ENCODE measurements at regions not wholly inside any gene's neighbourhood (a gene's known extent, or its start where the extent isn't known, plus 50 kb on each side); places are given as distances from the start of the nearest gene placed in this dataset.

DNA sequence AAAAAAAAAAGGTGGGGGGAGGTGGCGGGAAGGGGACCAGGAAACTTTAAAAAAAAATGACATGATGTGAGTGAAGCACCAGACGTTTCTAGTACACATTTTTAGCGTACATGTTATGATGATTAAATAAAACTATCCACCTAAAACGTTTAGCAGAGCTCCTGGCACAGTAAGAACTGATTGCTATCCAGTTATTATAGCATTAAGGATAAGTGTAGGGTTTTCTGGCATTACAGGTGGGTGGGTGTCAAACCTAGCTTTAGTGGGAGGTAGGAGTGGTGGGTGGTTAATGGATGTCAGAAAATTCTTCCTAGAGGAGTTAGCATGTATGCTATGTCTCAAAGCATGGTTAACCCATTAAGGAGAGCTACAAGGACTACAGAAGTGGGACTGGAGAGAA lies 2329.5 kb downstream of the MAT2B start:
- no peak for DNase-seq (ENCODE audit: low read depth)

DNA sequence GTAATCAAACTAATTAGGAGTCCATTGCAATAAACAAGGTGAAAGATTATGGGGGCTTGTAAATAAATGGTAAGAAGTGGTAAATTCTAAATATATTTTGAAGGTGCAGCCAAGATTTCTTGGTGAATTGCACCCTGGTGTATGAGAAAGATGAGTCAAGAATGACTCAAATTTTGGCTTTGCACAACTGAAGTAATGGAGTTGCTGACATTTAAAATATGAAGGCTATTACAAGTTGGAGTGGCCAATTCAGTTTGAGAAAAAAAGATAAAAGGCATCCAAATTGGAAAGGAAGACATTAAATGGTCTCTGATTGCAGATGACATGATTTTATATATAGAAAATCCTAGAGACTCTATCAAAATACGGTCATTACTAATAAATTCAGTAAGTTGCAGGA lies 2330.6 kb downstream of the MAT2B start:
- DNase-seq (ENCODE audit: low read depth): no peak

DNA sequence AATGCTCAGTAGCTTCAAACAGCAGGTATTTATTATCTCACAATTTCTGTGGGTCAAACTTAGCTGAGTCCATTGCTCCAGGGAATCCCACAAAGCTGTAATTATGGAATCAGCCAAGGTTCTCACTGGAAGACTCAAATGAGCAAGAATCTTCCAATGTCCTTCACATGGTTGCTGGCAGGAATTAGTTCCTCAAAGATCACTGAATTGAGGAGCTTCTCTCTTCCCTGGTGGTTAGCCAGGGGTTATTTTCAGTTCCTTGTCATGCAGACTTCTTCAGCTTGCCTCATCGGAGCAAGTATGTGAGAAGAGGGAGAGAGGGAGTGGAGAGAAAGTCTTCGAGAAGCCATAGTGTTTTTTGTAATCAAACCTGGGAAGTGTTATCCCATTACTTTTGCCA lies 2331.9 kb downstream of the MAT2B start:
- no peak for DNase-seq (ENCODE audit: low read depth)

DNA sequence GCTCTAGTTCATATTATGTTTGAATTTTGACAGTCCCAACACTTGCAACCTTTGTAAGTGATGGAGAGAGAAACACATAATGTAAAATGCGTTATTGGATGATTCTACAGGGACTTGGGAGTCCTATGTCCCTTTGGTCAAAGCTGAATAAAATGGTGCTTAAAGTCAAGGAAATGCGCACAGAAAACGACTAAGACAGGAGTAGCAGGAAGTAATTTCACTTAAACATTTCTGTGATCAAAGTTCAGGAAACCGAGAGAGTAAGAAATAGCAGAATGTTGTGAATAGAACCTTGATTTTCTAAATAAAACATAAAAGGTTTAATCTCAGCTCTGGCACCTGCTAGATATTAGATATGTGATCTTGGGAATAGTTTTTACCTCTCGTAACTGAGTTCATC lies 2339.2 kb downstream of the MAT2B start:
- no peak for DNase-seq (ENCODE audit: low read depth)

DNA sequence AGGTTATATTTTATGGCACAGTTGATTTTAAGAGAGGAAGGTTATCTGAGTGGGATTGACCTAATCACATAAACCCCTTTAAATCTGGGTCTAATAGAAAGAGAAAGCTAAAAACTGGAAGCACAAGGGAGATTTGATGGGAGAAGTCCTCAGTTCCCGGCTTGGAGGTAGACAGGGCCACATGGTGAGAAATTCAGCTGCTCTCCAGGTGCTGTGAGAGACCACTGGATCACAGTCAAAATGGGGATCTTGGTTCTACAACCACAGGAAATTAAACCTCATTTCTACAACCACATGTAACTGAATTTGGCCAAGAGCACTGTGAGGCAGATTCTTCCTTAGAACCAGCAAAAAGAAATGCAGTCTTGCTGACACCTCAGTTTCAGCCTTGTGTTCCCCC lies 2352.7 kb downstream of the MAT2B start:
- no peak for DNase-seq (ENCODE audit: low read depth)

DNA sequence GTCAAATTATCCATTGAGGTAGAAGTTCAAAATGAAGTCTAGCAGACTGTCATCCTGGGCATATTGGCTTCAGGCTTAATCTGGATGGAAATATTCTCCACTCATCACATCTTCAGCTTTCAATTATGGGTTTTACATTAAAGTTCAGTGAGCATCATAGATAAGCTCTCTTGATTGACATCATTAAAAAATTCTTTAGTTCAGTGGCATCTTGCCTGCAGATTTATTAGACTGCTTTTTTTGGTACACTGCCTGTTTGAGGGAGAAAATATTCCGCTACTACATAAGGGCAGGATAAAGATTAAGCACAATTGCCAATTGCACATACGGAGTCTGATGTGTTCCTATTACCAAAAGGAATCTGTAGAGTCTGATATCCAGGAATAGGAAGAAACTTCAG lies 2353.8 kb downstream of the MAT2B start:
- DNase-seq (ENCODE audit: low read depth): no peak

DNA sequence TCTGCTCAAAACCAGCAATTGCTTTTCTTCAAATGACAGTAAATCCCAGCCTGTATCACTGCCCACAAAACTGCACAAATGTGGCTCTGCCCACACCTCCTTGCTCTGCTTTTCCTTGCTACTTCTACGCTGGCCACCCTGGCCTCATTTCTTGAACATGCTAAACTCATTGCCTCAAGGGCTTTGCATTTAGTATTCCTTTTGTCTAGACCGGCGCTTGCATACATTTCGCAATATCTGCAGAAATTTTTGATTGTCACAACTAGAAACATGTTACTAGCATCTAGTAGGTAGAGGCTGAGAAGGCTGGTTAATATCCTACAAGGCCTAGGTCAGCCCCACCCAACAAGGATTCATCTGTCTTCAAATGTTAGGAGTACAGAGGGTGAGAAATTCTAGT lies 2357.8 kb downstream of the MAT2B start:
- no peak for DNase-seq (ENCODE audit: low read depth)

DNA sequence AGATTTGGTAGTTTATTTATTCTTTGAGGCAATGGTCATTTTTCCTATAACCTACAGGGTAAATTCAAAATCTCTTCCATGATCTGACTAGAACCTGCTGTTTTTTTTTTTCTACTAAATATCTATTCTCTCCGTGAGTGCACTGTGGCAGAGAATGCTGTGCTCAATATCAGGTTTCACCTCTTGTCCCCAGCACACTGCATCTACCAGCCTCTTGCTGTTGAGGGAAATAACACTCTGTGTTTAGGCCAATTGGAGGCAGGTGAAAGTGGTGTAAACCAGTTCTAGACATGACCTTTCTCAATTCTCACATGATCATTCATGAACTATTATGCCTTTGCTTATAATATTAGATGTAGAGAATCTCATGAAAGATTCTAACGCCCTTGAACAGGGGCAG lies 2365.9 kb downstream of the MAT2B start:
- no peak for DNase-seq (ENCODE audit: low read depth)

DNA sequence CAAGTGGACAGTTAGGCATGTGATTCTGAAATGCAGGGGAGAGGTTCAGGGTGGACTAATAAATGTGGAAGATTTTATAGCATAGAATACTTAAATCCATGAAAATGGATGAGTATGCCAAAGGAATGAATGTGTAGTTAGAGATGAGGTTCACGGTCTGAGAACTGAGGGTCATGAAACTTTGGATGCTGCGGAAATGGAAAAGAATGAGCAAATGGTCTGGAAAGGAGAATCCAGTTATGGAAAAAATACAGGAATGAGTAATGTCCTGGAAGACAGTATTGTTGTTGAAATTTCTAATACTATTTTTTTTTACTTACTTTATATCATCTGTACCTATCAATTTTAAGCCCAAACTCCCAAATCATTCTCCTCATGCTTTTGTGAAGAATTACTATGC lies 2369.4 kb downstream of the MAT2B start:
- no peak for DNase-seq (ENCODE audit: low read depth)

DNA sequence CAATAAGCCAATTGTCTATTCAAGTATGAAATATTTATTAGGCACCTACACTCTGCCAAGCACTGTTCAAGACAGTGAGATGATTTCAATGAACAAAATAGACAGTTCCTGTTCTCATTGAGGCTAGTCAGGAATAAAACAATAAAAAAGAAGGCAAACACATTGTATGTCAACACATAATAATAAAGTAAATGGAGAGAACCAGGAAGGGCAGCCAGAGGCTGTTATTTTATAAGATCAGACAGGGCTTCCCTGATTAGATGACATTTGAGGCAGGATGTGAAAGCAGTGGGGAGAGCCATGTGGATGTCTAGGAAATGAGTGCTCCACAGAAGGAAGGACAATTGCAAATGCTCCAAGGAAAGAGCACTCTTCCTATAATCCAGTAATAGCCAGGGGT lies 2371.1 kb downstream of the MAT2B start:
- no peak for DNase-seq (ENCODE audit: low read depth)

DNA sequence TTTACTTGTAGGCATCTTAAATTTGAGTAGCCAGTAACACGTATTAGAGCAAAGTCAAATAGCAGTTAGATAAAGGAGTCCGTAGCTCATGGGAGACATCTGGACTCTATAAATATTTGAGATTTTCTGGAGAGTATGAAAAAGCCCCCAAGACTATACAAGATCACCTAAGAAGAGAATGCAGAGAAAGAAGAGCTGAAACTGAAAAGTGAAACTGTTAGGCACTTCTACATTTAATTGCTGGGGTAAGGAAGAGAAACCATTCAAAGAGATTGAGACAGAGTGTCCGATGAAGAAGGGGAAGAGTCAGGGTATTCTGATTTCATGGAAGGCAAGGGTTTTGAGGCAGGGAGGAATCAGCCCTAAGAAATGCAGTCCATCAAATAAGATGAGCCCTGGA lies 2372.1 kb downstream of the MAT2B start:
- DNase-seq (ENCODE audit: low read depth): no peak

DNA sequence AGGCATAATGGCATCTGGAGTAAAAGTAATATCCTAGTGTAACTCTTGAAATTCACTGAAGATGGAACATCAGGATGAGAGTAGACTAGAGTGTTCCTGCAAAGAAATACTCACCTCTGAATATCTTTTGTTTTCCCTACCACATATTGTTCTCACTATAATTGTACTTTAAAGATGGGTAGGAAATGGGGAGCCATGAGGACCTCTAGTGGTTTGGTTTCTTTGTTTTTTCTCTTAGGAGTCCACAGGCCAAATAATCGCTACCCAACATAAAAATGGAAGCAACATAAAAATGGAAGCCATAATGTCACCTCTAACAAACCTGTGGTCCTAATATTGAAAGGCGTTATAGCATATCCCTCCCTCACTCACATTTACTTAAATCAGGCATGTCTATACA lies 2375.8 kb downstream of the MAT2B start:
- no peak for DNase-seq (ENCODE audit: low read depth)

DNA sequence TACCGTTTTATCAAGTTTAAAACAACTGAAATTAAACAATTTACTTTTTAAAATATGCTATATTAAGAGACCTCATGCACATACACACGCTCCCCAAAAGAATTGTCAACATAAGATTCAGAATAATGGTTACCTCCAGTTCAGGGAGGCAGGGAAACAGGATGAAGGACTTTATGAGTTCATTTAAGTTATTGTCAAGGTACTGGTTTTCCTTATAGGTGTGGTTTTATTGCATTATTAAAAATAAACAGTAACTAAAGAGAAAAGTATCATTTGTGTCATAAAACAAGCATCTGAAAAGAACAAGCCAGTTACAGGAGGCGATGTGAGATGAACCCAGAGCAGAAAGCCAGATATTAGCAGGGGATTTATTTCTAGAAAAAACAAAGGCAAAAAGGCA lies 2376.7 kb downstream of the MAT2B start:
- DNase-seq (ENCODE audit: low read depth): no peak

DNA sequence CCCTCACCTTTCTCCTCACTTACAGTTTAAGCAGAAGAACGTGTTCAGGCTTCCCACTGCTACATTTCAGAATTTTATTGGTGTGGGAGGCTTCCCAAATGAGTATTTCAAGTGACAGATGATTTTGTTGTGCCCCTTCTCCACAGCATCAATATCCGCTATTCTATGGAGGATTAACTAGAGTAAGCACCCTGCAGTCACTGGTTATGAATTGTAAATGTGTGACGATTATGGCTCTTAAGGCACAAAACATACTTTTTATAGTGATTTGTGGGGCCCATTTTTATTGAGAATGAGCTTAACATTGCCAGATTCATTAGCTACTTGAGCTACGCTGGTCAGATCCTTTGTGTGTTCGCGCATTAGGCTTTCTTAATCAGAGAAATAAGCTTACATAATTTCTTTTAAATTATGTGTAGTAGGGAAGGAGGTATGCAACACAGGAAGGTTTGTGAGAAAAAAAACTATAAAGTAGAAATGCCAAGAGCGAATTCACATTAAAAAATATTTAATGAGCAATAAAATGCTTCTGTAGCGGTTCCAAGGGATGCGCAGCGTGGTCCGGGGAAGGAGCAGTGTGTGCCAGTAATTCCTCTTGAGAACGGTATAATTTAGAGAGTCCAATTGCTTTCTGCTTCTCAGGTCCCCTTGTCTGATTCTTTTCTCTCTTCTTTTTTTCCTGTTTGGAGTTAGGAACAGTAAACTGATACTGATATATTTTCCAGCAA lies 2380.4 kb downstream of the MAT2B start:
- DNase-seq (ENCODE audit: low read depth): no peak

DNA sequence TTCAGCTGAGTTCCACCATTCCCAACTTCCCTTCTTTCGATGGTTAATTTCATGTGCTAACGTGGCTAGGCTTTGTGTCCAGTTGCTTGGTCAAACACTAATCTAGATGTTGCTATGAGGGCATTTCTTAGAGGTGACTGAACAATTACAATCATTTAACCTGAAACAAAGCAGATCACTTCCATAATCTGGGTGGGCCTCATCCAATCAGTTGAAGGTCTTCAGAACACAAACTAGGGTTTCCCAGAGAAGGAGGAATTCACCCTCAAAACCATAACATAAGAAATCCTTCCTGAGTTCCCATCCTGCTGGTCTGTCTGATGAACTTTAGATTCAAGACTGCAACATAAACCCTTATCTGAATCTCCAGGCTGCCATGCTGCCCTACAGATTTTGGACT lies 2381.7 kb downstream of the MAT2B start:
- no peak for DNase-seq (ENCODE audit: low read depth)

DNA sequence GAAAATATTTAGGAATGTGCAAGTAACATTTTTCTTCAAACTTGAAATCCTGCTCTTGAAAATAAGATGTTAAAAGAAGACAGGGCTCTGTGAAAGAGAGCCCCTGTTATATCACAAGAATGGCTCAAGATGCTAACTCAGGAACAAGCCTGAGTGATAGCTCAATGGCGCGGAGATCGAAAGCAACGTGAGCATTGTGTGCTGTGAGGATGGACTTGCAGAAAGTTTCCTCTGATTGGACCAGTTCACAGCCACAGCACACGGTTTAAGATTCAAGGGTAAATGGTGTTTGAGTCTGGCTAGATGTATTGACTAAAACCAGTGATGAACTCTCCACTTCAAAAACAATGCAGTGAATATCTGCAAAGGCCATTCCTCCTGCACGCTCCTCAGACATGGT lies 2387.0 kb downstream of the MAT2B start:
- DNase-seq (ENCODE audit: low read depth): no peak

DNA sequence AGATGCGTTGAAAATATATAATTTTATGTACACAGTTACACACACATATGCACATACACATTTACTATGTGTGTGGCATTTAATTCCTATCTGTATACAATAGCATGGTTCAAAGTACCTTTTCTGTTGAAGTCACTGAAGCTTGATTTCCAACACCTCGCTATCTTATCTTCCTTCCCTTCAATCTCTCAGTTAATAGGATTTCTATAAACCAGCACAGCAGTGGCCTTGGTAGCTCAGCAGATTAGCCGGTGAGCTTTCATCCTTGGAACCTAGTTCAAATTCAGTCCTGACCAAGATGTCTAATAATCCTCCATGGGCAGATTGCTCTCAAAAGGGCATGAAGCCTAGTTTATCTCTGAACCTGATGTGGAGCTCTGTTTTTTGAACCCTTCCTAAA lies 2389.5 kb downstream of the MAT2B start:
- no peak for DNase-seq (ENCODE audit: low read depth)

DNA sequence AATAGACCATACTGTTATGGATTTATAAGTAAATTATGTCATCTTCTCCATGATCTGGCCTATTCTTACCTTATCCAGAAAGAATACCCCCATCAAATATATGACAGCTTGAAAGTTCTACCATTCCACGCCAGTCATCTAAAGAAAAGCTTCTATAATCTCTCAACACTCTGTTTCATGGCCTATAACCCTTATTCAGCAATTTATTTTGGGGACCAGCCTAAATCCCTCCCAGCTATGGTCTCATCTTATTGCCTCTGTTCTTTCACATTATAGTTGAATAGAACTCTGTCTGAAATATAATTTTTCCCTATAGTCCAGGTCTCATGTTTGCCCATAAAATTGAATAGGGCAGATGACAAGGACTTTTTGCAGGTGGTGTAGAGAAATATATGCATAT lies 2387.6 kb upstream of the WWC1 start:
- DNase-seq (ENCODE audit: low read depth): no peak

DNA sequence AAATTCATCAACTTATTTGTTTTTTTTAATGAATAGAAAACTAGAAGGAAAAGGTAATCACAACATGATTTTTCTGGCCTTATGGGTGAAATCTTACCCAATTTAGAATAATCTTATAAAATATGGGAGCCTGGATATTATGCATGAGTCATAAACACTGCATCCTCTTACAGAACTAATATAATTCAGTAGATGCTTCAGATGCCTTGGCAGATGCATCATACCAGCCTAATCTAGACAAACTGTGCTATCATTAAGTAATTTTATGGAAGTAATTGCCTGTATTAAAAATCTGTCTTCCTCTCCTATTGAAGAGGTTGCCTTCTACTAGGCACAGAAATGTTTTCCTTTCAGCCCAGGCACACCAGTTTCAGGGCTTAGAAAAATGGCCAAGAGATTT lies 2384.6 kb upstream of the WWC1 start:
- DNase-seq (ENCODE audit: low read depth): no peak

DNA sequence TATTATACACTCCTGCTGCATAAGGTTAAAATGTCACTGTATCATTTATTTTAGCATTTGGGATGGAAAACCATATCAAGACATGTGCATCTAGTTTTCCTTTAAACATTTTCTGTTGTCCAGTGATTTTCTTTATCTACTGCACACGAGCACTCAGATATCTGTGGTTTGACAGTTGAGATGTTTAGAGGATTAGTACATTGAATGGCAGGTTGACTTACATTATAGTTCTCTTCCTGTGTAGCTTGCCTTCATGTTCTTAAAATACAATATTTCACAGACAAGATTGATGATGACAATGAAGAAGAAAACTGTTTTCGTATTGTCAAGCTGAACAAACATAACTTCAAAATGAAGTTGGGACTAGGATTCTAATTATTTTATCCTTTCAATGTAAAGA lies 2378.4 kb upstream of the WWC1 start:
- no peak for DNase-seq (ENCODE audit: low read depth)

DNA sequence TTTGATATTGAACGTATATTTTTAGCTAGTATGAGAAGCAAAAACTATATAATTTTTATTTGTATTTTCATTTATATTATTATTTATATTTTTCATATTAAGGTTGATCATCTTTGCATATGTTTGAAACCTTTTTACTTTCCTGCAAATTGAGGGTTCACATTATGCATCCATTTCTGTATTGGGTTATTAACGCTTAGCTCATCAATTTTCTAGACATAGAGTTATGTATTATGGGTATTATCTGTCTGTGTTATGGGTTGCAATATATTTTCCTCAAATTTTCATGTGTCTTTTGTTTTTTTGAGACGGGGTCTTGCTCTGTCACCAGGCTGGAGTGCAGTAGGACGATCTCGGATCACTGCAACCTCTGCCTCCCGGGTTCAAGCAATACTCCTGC lies 2377.0 kb upstream of the WWC1 start:
- no peak for DNase-seq (ENCODE audit: low read depth)

DNA sequence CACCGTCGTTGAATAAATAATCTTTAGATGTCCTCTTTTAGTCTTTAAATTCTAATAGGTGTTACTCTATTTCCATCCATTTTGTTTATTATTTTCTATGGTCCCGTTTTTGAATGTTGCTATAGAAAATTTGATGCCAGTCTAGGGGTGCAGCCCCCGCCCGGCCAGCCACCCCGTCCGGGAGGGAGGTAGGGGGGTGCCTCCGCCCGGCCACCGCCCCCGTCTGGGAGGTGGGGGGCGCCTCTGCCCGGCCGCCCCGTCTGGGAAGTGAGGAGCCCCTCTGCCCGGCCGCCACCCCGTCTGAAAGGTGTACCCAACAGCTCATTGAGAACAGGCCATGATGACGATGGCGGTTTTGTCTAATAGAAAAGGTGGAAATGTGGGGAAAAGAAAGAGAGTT lies 2372.2 kb upstream of the WWC1 start:
- no peak for DNase-seq (ENCODE audit: low read depth)

DNA sequence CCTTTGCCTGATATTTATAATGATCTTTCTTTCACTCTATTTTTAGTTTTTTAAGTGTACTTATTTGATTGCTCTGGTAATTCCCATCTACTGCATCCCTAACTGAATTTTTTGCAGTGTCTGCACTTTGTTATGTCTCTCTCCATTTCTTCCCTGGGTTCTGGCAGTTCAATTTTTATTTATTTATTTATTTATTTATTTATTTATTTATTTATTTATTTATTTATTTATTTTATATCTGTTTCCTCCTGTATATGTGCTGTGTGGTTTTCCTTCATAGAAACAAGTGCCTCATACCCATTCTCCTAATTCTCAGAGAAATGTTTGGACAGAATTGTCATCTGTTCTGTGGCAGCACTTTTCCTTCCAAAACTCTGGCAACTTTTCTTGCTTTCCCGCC lies 2370.8 kb upstream of the WWC1 start:
- no peak for DNase-seq (ENCODE audit: low read depth)

DNA sequence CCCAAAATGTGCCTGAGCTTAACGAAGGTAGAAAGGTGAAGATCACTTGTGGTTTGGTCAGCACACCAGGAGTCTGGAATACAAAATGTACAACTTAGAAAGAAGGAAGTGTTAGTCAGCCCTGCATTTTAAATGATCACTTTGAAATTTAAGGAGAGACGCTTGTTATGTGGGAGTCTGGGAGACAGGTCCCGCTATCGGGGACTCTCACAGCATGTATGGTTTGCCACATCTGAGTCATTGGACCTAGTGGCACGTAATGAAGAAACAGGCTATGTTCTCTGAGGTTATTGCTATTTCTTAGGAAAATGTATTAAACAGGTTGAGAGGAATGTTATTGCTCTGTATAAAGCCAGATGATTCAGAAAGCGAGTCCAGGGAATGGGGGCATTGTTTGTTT lies 2362.5 kb upstream of the WWC1 start:
- no peak for DNase-seq (ENCODE audit: low read depth)

DNA sequence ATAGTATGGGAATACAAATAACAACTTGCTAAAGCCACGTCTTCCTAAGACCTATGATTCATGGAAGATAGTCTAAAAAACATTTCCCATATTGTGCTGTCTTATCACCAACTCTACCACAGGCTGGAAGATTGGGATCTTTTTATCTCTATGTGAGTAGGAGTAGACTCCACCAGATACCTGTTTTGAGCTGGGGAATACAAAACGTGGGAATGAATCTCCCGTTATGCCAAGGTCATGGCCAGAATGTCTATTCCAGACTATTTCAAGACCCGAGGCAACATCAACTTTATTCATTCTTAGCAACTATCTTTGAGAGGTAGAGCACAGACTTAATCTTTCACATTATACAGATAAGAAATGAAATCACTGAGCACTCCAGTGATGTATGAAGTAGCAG lies 2350.9 kb upstream of the WWC1 start:
- DNase-seq (ENCODE audit: low read depth): no peak
